Chondrocyte (in vitro differentiated cells): ENCODE measurements at regions not wholly inside any gene's neighbourhood (a gene's known extent, or its start where the extent isn't known, plus 50 kb on each side); places are given as distances from the start of the nearest gene placed in this dataset.

ENCODE experiments used
- DNase-seq: peaks from one replicate; pipeline ENCODE4 v3.0.0; 2021; ENCODE audit warnings: mixed read lengths, low spot score
- H3K27ac Mint-ChIP-seq: one replicate; pipeline ENCODE4 v1.8.0; 2021; ENCODE audit warnings: mild to moderate bottlenecking, moderate library complexity, mixed read lengths; ENCODE audit not compliant: unreplicated experiment
- H3K27me3 Mint-ChIP-seq: 2 replicates; pipeline ENCODE4 v1.8.0; 2021; ENCODE audit warnings: low read depth, mixed read lengths
- H3K36me3 Mint-ChIP-seq: 2 replicates; pipeline ENCODE4 v1.8.0; 2021; ENCODE audit warnings: low read depth, mixed read lengths
- H3K4me1 Mint-ChIP-seq: 2 replicates; pipeline ENCODE4 v1.8.0; 2021; ENCODE audit warnings: low read depth, mild to moderate bottlenecking, mixed read lengths
- H3K4me3 Mint-ChIP-seq: one replicate; pipeline ENCODE4 v1.8.0; 2021; ENCODE audit warnings: mild to moderate bottlenecking, moderate library complexity, mixed read lengths; ENCODE audit not compliant: unreplicated experiment
- H3K9me3 Mint-ChIP-seq: 2 replicates; pipeline ENCODE4 v1.8.0; 2021; ENCODE audit warnings: low read depth, mixed read lengths
- CTCF ChIP-seq: fragments of 200-600 bp; sonication (generic); IDR thresholded peaks from 2 replicates; pipeline ENCODE4 v1.5.0; 2021; ENCODE audit warnings: antibody characterized with exemption, mild to moderate bottlenecking, moderate library complexity

- Mint-ChIP-seq H3K4me1 (peaks cover 18% of the 10 kb centered on the region), H3K4me3 (no peak overlapping the region), H3K9me3 (peaks cover 5% of the 10 kb centered on the region), H3K36me3 (peaks cover 3% of the 10 kb centered on the region), H3K27me3 (no peaks in the 10 kb centered on the region), H3K27ac (peak overlapping the region; percentile 63)
- no peak for DNase-seq
- TF ChIP-seq CTCF, result no peak
These were observed 53.1 kb upstream of the CYSLTR2 start for GRCh38 chr13:48600374-48601364.

GRCh38 chr13:48602296-48603016 lies 51.3 kb upstream of the CYSLTR2 start:
- H3K27me3 Mint-ChIP-seq, result no peaks in the 10 kb centered on the region
- no peak for TF ChIP-seq CTCF
- peaks cover 8% of the 10 kb centered on the region for H3K36me3 Mint-ChIP-seq
- no peak for DNase-seq
- peaks cover 22% of the 10 kb centered on the region for H3K9me3 Mint-ChIP-seq
- peaks cover 18% of the 10 kb centered on the region for H3K4me1 Mint-ChIP-seq
- no peak overlapping the region for H3K4me3 Mint-ChIP-seq
- H3K27ac Mint-ChIP-seq, result no peak overlapping the region

- Mint-ChIP-seq H3K27me3 (no peaks in the 10 kb centered on the region), H3K9me3 (peaks cover 29% of the 10 kb centered on the region), H3K36me3 (peaks cover 7% of the 10 kb centered on the region), H3K4me3 (no peak overlapping the region), H3K4me1 (peaks cover 18% of the 10 kb centered on the region), H3K27ac (no peak overlapping the region)
- no peak for TF ChIP-seq CTCF
- no peak for DNase-seq
These were observed 50.4 kb upstream of the CYSLTR2 start for GRCh38 chr13:48603375-48603774.
